ENCODE measurements at regions not wholly inside any gene's neighbourhood (a gene's known extent, or its start where the extent isn't known, plus 50 kb on each side); places are given as distances from the start of the nearest gene placed in this dataset.

DNA sequence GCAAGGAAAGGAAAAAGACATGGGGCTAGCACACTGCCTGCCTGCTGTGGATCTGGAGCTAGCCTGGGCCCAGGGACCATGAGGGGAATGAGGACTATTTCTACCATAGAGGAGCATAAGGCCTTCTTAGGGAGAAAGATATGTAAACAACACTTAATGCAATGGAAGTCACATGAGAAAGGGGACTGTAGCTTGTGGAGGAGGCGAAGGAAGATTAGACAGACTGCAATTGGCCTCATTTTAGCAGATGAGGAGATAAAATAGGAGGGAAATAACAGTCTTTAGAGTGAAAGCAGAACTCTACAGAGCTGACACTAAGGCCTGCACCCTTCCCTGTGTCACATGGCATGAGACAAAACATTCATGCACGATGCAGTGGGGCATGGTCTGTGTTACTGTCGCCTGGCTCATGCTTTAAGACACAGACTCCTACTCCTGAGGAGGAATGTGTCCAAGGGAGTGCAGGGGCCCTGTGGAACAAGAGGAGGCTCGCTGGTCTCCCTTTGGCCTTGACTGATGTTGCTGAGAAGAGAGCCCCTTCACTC lies 829.3 kb upstream of the IGFBP3 start:
- H3K36me3 ChIP-seq (ENCODE audit: low read depth), result no peaks in the 10 kb centered on the region
- H3K27ac ChIP-seq (ENCODE audit: poor library complexity, severe bottlenecking), result no peak overlapping the region
- DNase-seq (ENCODE audit: low spot score) (no peak), ATAC-seq (ENCODE audit: low read depth) (no peak)
- H3K27me3 ChIP-seq (ENCODE audit: insufficient read depth, poor library complexity, severe bottlenecking), result no peaks in the 10 kb centered on the region
- TF ChIP-seq, protein P1, sequence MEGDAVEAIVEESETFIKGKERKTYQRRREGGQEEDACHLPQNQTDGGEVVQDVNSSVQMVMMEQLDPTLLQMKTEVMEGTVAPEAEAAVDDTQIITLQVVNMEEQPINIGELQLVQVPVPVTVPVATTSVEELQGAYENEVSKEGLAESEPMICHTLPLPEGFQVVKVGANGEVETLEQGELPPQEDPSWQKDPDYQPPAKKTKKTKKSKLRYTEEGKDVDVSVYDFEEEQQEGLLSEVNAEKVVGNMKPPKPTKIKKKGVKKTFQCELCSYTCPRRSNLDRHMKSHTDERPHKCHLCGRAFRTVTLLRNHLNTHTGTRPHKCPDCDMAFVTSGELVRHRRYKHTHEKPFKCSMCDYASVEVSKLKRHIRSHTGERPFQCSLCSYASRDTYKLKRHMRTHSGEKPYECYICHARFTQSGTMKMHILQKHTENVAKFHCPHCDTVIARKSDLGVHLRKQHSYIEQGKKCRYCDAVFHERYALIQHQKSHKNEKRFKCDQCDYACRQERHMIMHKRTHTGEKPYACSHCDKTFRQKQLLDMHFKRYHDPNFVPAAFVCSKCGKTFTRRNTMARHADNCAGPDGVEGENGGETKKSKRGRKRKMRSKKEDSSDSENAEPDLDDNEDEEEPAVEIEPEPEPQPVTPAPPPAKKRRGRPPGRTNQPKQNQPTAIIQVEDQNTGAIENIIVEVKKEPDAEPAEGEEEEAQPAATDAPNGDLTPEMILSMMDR (IDR thresholded peaks at IDR 0.05; ENCODE audit: poor library complexity, severe bottlenecking), result no peak
- no peaks in the 10 kb centered on the region for H3K9me3 ChIP-seq (ENCODE audit: severe bottlenecking)
- peaks cover 32% of the 10 kb centered on the region for H3K4me1 ChIP-seq (ENCODE audit: insufficient read depth, poor library complexity, severe bottlenecking)
- no peak overlapping the region for H3K4me3 ChIP-seq (ENCODE audit: severe bottlenecking)

DNA sequence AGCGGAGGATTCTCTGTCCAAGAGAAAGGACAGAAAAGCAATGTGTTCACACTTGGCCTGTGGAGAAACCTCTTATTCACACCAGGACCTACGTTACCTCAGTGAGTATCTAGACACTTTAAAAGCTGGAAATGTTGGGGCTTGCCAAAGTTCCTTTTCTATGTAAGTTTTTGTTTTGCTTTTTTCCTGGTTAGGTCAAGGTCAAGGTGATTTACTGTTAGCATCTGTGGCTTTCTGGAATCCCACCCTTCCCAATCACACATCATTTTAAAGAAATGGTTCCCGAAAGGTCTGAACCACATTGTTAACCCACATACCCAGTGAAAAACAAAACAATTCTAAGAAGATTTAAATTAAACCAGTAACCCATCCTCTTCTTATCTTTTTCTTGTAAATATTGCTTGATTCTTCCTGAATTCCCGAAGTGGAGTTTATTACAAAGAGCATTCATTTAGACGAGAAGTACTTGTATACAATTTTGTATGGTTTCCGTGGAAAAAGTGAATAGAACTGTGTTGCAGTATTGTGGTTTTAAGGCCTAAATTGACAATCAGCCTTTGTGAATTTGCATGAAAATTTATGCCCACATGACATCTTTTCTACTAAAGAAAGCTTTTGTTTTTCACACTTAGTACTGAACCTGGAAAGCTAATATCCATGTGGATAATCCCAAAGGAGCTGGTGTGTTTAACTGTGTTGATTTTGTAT lies 827.0 kb upstream of the IGFBP3 start:
- H3K27ac ChIP-seq (ENCODE audit: poor library complexity, severe bottlenecking), result no peak overlapping the region
- peaks cover 8% of the 10 kb centered on the region for H3K4me1 ChIP-seq (ENCODE audit: insufficient read depth, poor library complexity, severe bottlenecking)
- no peak for DNase-seq (ENCODE audit: low spot score)
- ATAC-seq (ENCODE audit: low read depth), result no peak
- H3K4me3 ChIP-seq (ENCODE audit: severe bottlenecking), result no peak overlapping the region
- no peaks in the 10 kb centered on the region for H3K27me3 ChIP-seq (ENCODE audit: insufficient read depth, poor library complexity, severe bottlenecking)
- TF ChIP-seq, protein P1 (IDR thresholded peaks at IDR 0.05; ENCODE audit: poor library complexity, severe bottlenecking), result no peak
- no peaks in the 10 kb centered on the region for H3K36me3 ChIP-seq (ENCODE audit: low read depth)
- H3K9me3 ChIP-seq (ENCODE audit: severe bottlenecking), result no peaks in the 10 kb centered on the region

DNA sequence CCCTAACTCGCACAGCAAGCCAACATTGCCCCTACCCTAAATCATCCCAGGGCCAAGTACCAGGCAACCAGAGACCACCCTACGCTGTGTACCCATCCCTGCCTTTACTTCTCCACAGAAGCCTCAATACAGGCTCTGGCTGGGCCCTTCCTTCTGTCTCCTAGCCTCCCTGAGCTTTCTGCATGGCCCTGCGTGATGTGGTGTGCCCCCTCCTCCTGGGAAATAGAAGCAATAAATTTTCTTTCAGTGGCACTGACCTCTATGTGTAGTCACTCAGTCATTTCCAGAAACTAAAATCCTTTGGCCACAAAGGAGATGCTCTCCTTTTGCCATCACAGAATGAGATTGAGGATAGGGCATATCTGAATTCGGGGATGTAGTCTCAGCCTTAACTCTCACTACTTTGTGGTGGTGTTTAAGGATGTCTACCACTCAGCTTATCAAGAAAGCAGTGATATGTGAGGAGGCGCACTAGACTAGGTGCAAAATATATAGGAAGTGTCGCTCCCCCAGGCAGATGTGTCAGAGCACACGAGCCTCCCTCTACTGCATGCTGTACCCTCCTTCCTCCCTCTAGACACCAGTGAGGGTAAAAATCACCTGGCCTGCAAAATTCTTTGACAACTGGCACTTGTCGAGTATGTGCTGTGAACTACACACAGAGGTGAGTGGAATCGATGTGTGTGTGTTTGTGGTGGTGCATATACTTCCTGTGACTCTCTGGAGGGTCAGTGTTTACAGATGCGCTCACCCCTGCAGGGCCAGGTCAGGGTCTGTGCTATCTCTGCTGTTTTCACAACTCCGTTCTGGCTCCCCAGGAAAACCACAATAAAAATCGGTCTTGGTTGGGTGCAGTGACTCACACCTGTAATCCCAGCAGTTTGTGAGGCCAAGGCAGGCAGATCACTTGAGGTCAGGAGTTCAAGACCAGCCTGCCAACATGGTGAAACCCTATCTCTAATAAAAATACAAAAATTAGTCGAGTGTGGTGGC lies 825.9 kb upstream of the IGFBP3 start:
- H3K36me3 ChIP-seq (ENCODE audit: low read depth), result no peaks in the 10 kb centered on the region
- H3K27ac ChIP-seq (ENCODE audit: poor library complexity, severe bottlenecking), result no peak overlapping the region
- H3K4me3 ChIP-seq (ENCODE audit: severe bottlenecking), result no peak overlapping the region
- TF ChIP-seq, protein P1 (IDR thresholded peaks at IDR 0.05; ENCODE audit: poor library complexity, severe bottlenecking), result no peak
- DNase-seq (ENCODE audit: low spot score) (no peak), ATAC-seq (ENCODE audit: low read depth) (no peak)
- H3K9me3 ChIP-seq (ENCODE audit: severe bottlenecking), result no peaks in the 10 kb centered on the region
- H3K27me3 ChIP-seq (ENCODE audit: insufficient read depth, poor library complexity, severe bottlenecking), result no peaks in the 10 kb centered on the region
- no peaks in the 10 kb centered on the region for H3K4me1 ChIP-seq (ENCODE audit: insufficient read depth, poor library complexity, severe bottlenecking)

DNA sequence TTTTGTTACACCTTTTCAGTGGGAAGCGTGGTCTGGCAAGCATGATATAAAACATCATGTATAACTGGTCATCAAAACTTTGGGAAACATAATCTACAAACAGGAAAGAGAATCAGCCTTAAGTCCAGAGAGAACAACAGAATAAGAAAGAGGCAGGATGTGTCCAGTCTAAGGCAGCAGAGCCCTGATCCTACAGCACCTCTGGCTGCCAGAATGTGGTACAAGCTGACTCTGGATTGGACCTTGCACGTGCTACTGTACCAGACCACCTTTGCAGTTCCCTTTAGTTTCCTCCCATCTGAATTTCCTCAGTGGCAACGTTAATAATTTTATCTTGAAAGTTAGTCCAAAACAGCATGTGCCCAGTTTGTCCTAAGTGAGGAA lies 824.6 kb upstream of the IGFBP3 start:
- Histone ChIP-seq H3K36me3 (ENCODE audit: low read depth) (no peaks in the 10 kb centered on the region), H3K9me3 (ENCODE audit: severe bottlenecking) (no peaks in the 10 kb centered on the region), H3K4me1 (ENCODE audit: insufficient read depth, poor library complexity, severe bottlenecking) (no peaks in the 10 kb centered on the region), H3K27me3 (ENCODE audit: insufficient read depth, poor library complexity, severe bottlenecking) (no peaks in the 10 kb centered on the region), H3K27ac (ENCODE audit: poor library complexity, severe bottlenecking) (no peak overlapping the region), H3K4me3 (ENCODE audit: severe bottlenecking) (no peak overlapping the region)
- ATAC-seq (ENCODE audit: low read depth), result no peak
- DNase-seq (ENCODE audit: low spot score), result no peak
- TF ChIP-seq, protein P1 (IDR thresholded peaks at IDR 0.05; ENCODE audit: poor library complexity, severe bottlenecking), result no peak
